Occipital lobe (tissue), 1 donor: ENCODE measurements at regions not wholly inside any gene's neighbourhood (a gene's known extent, or its start where the extent isn't known, plus 50 kb on each side); places are given as distances from the start of the nearest gene placed in this dataset.

Source experiments
- DNase-seq: peaks from one replicate; lab custom pipeline; 2025; lab: John Stamatoyannopoulos, UW

GRCh38 chr1:212525479-212526110 lies 83.0 kb upstream of the ATF3 start:
- no peak for DNase-seq

- DNase-seq, result no peak
These were observed 82.5 kb upstream of the ATF3 start for GRCh38 chr1:212526111-212526491.

- no peak for DNase-seq
These were observed 80.1 kb upstream of the ATF3 start for GRCh38 chr1:212528501-212528900.

- no peak for DNase-seq
These were observed 79.3 kb upstream of the ATF3 start for GRCh38 chr1:212529211-212529741.

GRCh38 chr1:212531267-212531666 lies 77.3 kb upstream of the ATF3 start:
- no peak for DNase-seq

- DNase-seq, result no peak
These were observed 76.8 kb upstream of the ATF3 start for GRCh38 chr1:212531796-212532195.

- DNase-seq, result no peak
These were observed 76.0 kb upstream of the ATF3 start for GRCh38 chr1:212532469-212533147.

GRCh38 chr1:212533148-212533517 lies 75.4 kb upstream of the ATF3 start:
- DNase-seq, result no peak

GRCh38 chr1:212536586-212536985 lies 72.0 kb upstream of the ATF3 start:
- no peak for DNase-seq

- no peak for DNase-seq
These were observed 71.0 kb upstream of the ATF3 start for GRCh38 chr1:212537610-212538009.

GRCh38 chr1:212539737-212540430 lies 68.7 kb upstream of the ATF3 start:
- DNase-seq, result no peak

- DNase-seq, result no peak
These were observed 65.8 kb upstream of the ATF3 start for GRCh38 chr1:212542761-212543187.

GRCh38 chr1:212544110-212544509 lies 64.5 kb upstream of the ATF3 start:
- no peak for DNase-seq

GRCh38 chr1:212545941-212546635 lies 62.5 kb upstream of the ATF3 start:
- no peak for DNase-seq

- no peak for DNase-seq
These were observed 59.0 kb upstream of the ATF3 start for GRCh38 chr1:212549503-212550017.

- no peak for DNase-seq
These were observed 56.6 kb upstream of the ATF3 start for GRCh38 chr1:212551929-212552328.

GRCh38 chr1:212553676-212554075 lies 54.9 kb upstream of the ATF3 start:
- DNase-seq, result no peak

- no peak for DNase-seq
These were observed 54.2 kb upstream of the ATF3 start for GRCh38 chr1:212554401-212554800.

GRCh38 chr1:212555426-212555825 lies 53.1 kb upstream of the ATF3 start:
- no peak for DNase-seq

GRCh38 chr1:212556822-212557549 lies 51.6 kb upstream of the ATF3 start:
- no peak for DNase-seq
